Endothelial cell of umbilical vein (primary cell): ENCODE measurements at regions not wholly inside any gene's neighbourhood (a gene's known extent, or its start where the extent isn't known, plus 50 kb on each side); places are given as distances from the start of the nearest gene placed in this dataset.

Experiments
- BruUV-seq: library from RNA; stranded (reverse); fragments of 400-500 nt; replicated peaks from 2 replicates; lab custom pipeline; 2021; lab: Mats Ljungman, UMichigan
- CTCF ChIA-PET: fragments of 300-600, 350-600 bp; sonication (Branson Sonifier 250); formaldehyde crosslinking; loops from one replicate; lab custom pipeline; 2021; ENCODE audit warnings: antibody characterized with exemption, inconsistent platforms; lab: Charles Lee
- POLR2A ChIA-PET: fragments of 300-600, 350-600 bp; sonication (Branson Sonifier 250); formaldehyde crosslinking; loops from one replicate; lab custom pipeline; 2021; ENCODE audit warnings: antibody characterized with exemption, inconsistent platforms; lab: Charles Lee
- DNase-seq: peaks from one replicate; pipeline ENCODE4 v3.0.0-alpha.2; 2011; ENCODE audit warnings: low read depth, low spot score
- FAIRE-seq: peaks from 2 replicates; lab custom pipeline; 2011; peaks lifted over from hg19 to GRCh38; lab: Jason Lieb, UNC
- H2AFZ ChIP-seq: 2 replicates; pipeline ENCODE4 v1.6.0; 2012; ENCODE audit warnings: low read depth, low read length, control low read depth, inconsistent platforms
- H3K27ac ChIP-seq: 2 replicates; pipeline ENCODE4 v1.5.1; 2011; ENCODE audit warnings: low read depth, mild to moderate bottlenecking, control low read depth, low read length, moderate library complexity; ENCODE audit not compliant: insufficient read depth
- H3K27me3 ChIP-seq, 2 experiments: 2 replicates each; pipeline versions ENCODE4 v1.6.0 to v1.6.1; 2011; ENCODE audit warnings: low read length in 2 of 2, mixed read lengths in 1 of 2; ENCODE audit not compliant: control insufficient read depth in 2 of 2, insufficient read depth in 2 of 2
- H3K36me3 ChIP-seq, 2 experiments: 2 replicates in 1 of 2; 3 replicates in 1 of 2; pipeline ENCODE4 v1.5.1; 2011; ENCODE audit warnings: low read length in 2 of 2, mild to moderate bottlenecking in 1 of 2, moderate library complexity in 1 of 2; ENCODE audit not compliant: control insufficient read depth in 2 of 2, insufficient read depth in 2 of 2; ENCODE audit errors: extremely low read depth in 1 of 2
- H3K4me1 ChIP-seq: 3 replicates; pipeline ENCODE4 v1.5.1; 2011; ENCODE audit warnings: mild to moderate bottlenecking, low read length; ENCODE audit not compliant: control insufficient read depth, insufficient read depth; ENCODE audit errors: extremely low read depth
- H3K4me2 ChIP-seq: 2 replicates; pipeline ENCODE4 v1.6.1; 2011; ENCODE audit warnings: low read length, control low read depth, mixed read lengths; ENCODE audit not compliant: insufficient read depth
- H3K4me3 ChIP-seq, 3 experiments: fragments of 200-600 bp in 1 of 3; sonication (generic), shearing (Covaris generic) in 1 of 3; replicated peaks in 1 of 3; 2 replicates each; pipeline ENCODE4 v1.5.1; 2011 to 2016; ENCODE audit warnings: control low read depth in 3 of 3, low read length in 3 of 3, mild to moderate bottlenecking in 2 of 3, inconsistent platforms in 1 of 3, low read depth in 1 of 3, moderate library complexity in 1 of 3; ENCODE audit not compliant: insufficient read depth in 1 of 3
- H3K79me2 ChIP-seq: 2 replicates; pipeline ENCODE4 v1.6.0; 2012; ENCODE audit warnings: low read length, inconsistent platforms; ENCODE audit not compliant: control insufficient read depth, insufficient read depth
- H3K9ac ChIP-seq: replicated peaks from 2 replicates; pipeline ENCODE3; 2011; ENCODE audit warnings: low read length, control low read depth; ENCODE audit not compliant: insufficient read depth; ENCODE audit errors: extremely low read depth
- H3K9me1 ChIP-seq: replicated peaks from 3 replicates; pipeline ENCODE4 v1.6.0; 2011; ENCODE audit warnings: mild to moderate bottlenecking, low read length; ENCODE audit not compliant: control insufficient read depth, insufficient read depth; ENCODE audit errors: extremely low read depth
- H3K9me3 ChIP-seq: replicated peaks from 2 replicates; pipeline ENCODE4 v1.5.1; 2012; ENCODE audit warnings: low read length, inconsistent platforms; ENCODE audit not compliant: control insufficient read depth, insufficient read depth
- H4K20me1 ChIP-seq: replicated peaks from 2 replicates; pipeline ENCODE3; 2011; ENCODE audit warnings: mild to moderate bottlenecking, low read length; ENCODE audit not compliant: control insufficient read depth, insufficient read depth; ENCODE audit errors: extremely low read depth
- CTCF ChIP-seq, 2 donors: IDR thresholded peaks; 1 replicate in 1 of 2; 2 replicates in 1 of 2; pipeline ENCODE4 v1.5.1; 2011; ENCODE audit warnings: low read length in 2 of 2, mild to moderate bottlenecking in 2 of 2, moderate library complexity in 2 of 2, control low read depth in 1 of 2, inconsistent platforms in 1 of 2, low read depth in 1 of 2; ENCODE audit not compliant: insufficient read depth in 1 of 2; ENCODE audit errors: extremely low read depth in 1 of 2
- EZH2 ChIP-seq: IDR thresholded peaks from 2 replicates; pipeline ENCODE4 v1.6.1; 2012; ENCODE audit warnings: borderline replicate concordance, low read depth, mild to moderate bottlenecking, moderate library complexity, low read length, inconsistent platforms; ENCODE audit not compliant: severe bottlenecking
- FOS ChIP-seq: IDR thresholded peaks from 2 replicates; pipeline ENCODE4 v1.6.1; 2011; ENCODE audit warnings: mild to moderate bottlenecking, low read length, moderate library complexity, borderline replicate concordance; ENCODE audit not compliant: insufficient read depth
- GATA2 ChIP-seq: IDR thresholded peaks from 2 replicates; pipeline ENCODE4 v1.7.0; 2011; ENCODE audit warnings: low read depth, mild to moderate bottlenecking, moderate library complexity, mixed read lengths, low read length; ENCODE audit not compliant: insufficient read length, insufficient read depth
- JUN ChIP-seq: IDR thresholded peaks from 2 replicates; pipeline ENCODE4 v1.6.1; 2011; ENCODE audit warnings: borderline replicate concordance, low read depth; ENCODE audit not compliant: insufficient read length, insufficient read depth
- MAX ChIP-seq: IDR thresholded peaks from 2 replicates; pipeline ENCODE4 v1.6.1; 2011; ENCODE audit not compliant: insufficient read depth, insufficient read length
- MYC ChIP-seq: IDR thresholded peaks from one replicate; pipeline ENCODE4 v1.6.1; 2011; ENCODE audit warnings: mild to moderate bottlenecking, low read depth, low read length
- POLR2A ChIP-seq: IDR thresholded peaks from 2 replicates; pipeline ENCODE4 v1.6.1; 2012; ENCODE audit warnings: low read depth, mild to moderate bottlenecking, control low read depth, low read length
- POLR2AphosphoS5 ChIP-seq: IDR thresholded peaks from 2 replicates; pipeline ENCODE4 v1.6.1; 2012; ENCODE audit warnings: low read depth, mild to moderate bottlenecking, control low read depth, low read length, moderate library complexity; ENCODE audit not compliant: insufficient read depth
- dilution Hi-C: fragments of 300-500 bp; cut with MboI; formaldehyde crosslinking; loops from one replicate; pipeline ENCODE4 v1.15.0; 2019; ENCODE audit warnings: low sequenced_read_pairs; ENCODE audit not compliant: extremely low pct_ligation_motif_present
- intact Hi-C: fragments of 100-400 bp; cut with micrococcal nuclease; formaldehyde crosslinking; loops from one replicate; pipeline ENCODE4 v1.10.0; 2022

- H3K4me1 ChIP-seq: no peaks in the 10 kb centered on the region
- H3K9me1 ChIP-seq: no peaks in the 10 kb centered on the region
- no peak overlapping the region for H3K4me3 ChIP-seq
- no peak overlapping the region for H3K4me2 ChIP-seq
- no peaks in the 10 kb centered on the region for H3K79me2 ChIP-seq
- intact Hi-C loops: no loop called here
- FAIRE-seq (no peak), DNase-seq (no peak)
- H3K36me3 ChIP-seq: no peaks in the 10 kb centered on the region
- TF ChIP-seq EZH2: no peak
- no peak for TF ChIP-seq MYC
- no peak for TF ChIP-seq GATA2
- TF ChIP-seq POLR2AphosphoS5: no peak
- no peak for TF ChIP-seq FOS
- TF ChIP-seq JUN: no peak
- no peak for TF ChIP-seq MAX
- no peak for TF ChIP-seq CTCF (IDR thresholded peaks at IDR 0.05; ENCODE audit: extremely low read depth in 1 of 2, insufficient read depth in 1 of 2, low read depth in 1 of 2, low read length in 2 of 2)
- TF ChIP-seq POLR2A: no peak
- CTCF ChIA-PET: no interaction called here
- BruUV-seq: no TSS peak
- H4K20me1 ChIP-seq: no peaks in the 10 kb centered on the region
- H3K27me3 ChIP-seq: no peaks in the 10 kb centered on the region
- dilution Hi-C loops: no loop called here
- no peaks in the 10 kb centered on the region for H3K9me3 ChIP-seq
- H3K9ac ChIP-seq: no peak overlapping the region
- H3K27ac ChIP-seq: no peak overlapping the region
- POLR2A ChIA-PET: no interaction called here
- H2AFZ ChIP-seq: no peak overlapping the region
Measured at GRCh38 chrX:115472131-115472530, 88.8 kb upstream of the PLS3 start.
